Cardiac fibroblast (primary cell): ENCODE measurements at regions not wholly inside any gene's neighbourhood (a gene's known extent, or its start where the extent isn't known, plus 50 kb on each side); places are given as distances from the start of the nearest gene placed in this dataset.

Experiments used
- DNase-seq, 2 donors: peaks; one replicate each; pipeline versions ENCODE4 v3.0.0 to v3.0.0-alpha.2; 2010; ENCODE audit warnings: low read depth in 2 of 2
- H3K4me3 ChIP-seq, 2 donors: replicated peaks in 1 of 2; 1 replicate in 1 of 2; 2 replicates in 1 of 2; pipeline ENCODE4 v1.5.1; 2011; ENCODE audit warnings: low read depth in 2 of 2, low read length in 2 of 2, mild to moderate bottlenecking in 2 of 2, moderate library complexity in 1 of 2
- TF ChIP-seq, protein P1 (sequence below): IDR thresholded peaks from one replicate; pipeline ENCODE4 v1.5.1; 2011; ENCODE audit warnings: low read depth, mild to moderate bottlenecking, low read length, inconsistent platforms

DNA sequence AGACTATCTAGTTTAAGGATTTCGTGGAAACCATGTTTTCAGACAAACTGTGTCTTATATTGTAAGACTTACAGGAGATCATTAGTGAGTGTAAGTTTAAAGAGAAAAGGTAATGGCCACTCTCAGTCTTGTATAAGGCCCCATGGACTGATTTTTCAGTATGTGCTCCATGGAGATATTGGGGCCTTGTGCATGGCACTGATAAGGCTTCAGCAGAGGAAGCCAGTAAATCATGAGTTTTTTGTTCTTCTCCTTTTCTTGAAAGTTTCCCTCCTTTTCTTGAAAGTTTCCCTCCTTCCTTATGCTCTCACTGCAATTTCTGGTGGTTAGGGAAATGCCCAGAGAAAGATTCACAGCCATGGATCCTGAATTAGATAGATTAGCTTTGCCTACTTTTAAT, 471.3 kb downstream of the LRRC70 start:
- TF ChIP-seq, protein P1, sequence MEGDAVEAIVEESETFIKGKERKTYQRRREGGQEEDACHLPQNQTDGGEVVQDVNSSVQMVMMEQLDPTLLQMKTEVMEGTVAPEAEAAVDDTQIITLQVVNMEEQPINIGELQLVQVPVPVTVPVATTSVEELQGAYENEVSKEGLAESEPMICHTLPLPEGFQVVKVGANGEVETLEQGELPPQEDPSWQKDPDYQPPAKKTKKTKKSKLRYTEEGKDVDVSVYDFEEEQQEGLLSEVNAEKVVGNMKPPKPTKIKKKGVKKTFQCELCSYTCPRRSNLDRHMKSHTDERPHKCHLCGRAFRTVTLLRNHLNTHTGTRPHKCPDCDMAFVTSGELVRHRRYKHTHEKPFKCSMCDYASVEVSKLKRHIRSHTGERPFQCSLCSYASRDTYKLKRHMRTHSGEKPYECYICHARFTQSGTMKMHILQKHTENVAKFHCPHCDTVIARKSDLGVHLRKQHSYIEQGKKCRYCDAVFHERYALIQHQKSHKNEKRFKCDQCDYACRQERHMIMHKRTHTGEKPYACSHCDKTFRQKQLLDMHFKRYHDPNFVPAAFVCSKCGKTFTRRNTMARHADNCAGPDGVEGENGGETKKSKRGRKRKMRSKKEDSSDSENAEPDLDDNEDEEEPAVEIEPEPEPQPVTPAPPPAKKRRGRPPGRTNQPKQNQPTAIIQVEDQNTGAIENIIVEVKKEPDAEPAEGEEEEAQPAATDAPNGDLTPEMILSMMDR, result no peak
- H3K4me3 ChIP-seq, result no peak overlapping the region
- no peak for DNase-seq

DNA sequence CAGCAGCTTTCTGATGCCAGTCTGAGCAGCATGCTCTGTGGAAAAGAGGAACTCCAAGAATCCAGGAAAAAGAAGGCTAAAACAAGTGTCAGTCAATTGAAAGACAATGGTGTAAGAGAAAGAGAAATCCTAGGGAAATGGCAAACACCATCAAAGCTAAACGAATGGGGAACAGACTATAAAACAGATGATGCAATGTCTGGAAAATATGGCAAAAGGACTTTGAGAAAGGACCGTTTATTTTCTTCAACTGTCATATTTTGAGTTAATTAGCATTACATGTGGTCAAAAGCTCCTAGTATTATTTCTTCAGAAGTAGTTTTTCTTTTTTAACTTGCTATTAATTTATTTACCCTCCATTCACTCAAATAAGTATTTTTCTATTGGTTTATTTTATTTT, 465.2 kb downstream of the LRRC70 start:
- H3K4me3 ChIP-seq, result no peak overlapping the region
- TF ChIP-seq, protein P1, result no peak
- DNase-seq, result no peak

DNA sequence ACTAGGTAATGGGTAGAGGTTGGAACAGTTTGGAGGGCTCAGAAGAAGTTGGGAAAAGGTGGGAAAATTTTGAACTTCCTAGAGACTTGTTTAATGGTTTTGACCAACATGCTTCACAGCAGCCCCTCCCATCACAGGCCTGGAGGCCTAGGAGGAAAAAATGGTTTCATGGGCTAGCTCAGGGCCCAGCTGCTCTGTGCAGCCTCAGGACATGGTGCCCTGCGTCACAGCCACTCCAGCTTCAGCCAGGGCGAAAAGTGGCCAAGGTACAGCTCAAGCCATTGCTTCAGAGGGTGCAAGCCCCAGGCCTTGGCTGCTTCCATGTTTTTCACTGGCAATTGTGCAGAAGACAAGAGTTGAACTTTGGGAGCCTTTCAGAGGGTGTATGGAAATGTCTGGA, 453.7 kb downstream of the LRRC70 start:
- TF ChIP-seq, protein P1, result no peak
- H3K4me3 ChIP-seq, result no peak overlapping the region
- no peak for DNase-seq

- no peak overlapping the region for H3K4me3 ChIP-seq
- TF ChIP-seq, protein P1, result no peak
- no peak for DNase-seq
These were observed 451.3 kb downstream of the LRRC70 start for GRCh38 chr5:63029891-63030290.

- no peak for DNase-seq
- TF ChIP-seq, protein P1, result no peak
These were observed 447.1 kb downstream of the LRRC70 start for GRCh38 chr5:63025679-63026078.

GRCh38 chr5:63022403-63022802, 443.8 kb downstream of the LRRC70 start:
- TF ChIP-seq, protein P1, result no peak
- no peak overlapping the region for H3K4me3 ChIP-seq
- DNase-seq, result no peak

More at GRCh38 chr5:63025679-63026078, 447.1 kb downstream of the LRRC70 start:
- no peak overlapping the region for H3K4me3 ChIP-seq

DNA sequence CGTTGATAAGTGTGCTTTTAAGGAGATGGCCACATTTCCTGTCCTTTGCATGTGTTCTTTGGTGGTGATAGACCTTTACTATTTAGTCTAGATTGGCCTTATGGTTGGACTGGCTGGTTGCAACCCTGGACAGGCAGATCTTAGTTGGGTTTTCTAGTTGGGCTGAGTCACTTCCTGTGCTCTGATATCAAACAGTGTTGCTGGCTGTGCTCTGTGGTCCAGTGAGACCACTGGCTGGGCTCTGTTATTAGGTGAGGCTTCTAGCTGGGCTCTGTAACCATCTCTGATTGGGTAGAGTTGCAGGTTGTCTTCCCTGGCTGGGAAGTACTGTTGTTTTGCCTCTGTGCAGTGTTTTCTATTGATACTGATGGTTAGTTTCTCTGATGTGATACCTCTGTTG, 432.5 kb downstream of the LRRC70 start:
- H3K4me3 ChIP-seq, result no peak overlapping the region
- DNase-seq, result no peak
- TF ChIP-seq, protein P1, result no peak
